ENCODE measurements at regions not wholly inside any gene's neighbourhood (a gene's known extent, or its start where the extent isn't known, plus 50 kb on each side); places are given as distances from the start of the nearest gene placed in this dataset.

- no peaks in the 10 kb centered on the region for H3K27me3 ChIP-seq (ENCODE audit: insufficient read depth)
- no peak overlapping the region for H3K4me3 Mint-ChIP-seq
- no peaks in the 10 kb centered on the region for H3K9me3 Mint-ChIP-seq
- no peaks in the 10 kb centered on the region for H3K4me1 Mint-ChIP-seq
- TF ChIP-seq POLR2AphosphoS5 (IDR thresholded peaks at IDR 0.05; ENCODE audit: low read depth) (no peak), CREB1 (CRISPR knock-in tag; IDR thresholded peaks at IDR 0.05; ENCODE audit: low read depth) (no peak), ETS1 (IDR thresholded peaks at IDR 0.05) (no peak), NANOG (IDR thresholded peaks at IDR 0.05; ENCODE audit: borderline replicate concordance) (no peak), CTCF (conservative IDR thresholded peaks at IDR 0.05; ENCODE audit: low read depth in 2 of 2) (no peak), STAT1 (IDR thresholded peaks at IDR 0.05; ENCODE audit: unreplicated experiment) (no peak), ZNF331 (CRISPR knock-in tag; IDR thresholded peaks at IDR 0.05; ENCODE audit: low read depth) (no peak), ZNF114 (CRISPR knock-in tag; IDR thresholded peaks at IDR 0.05) (no peak), EZH2phosphoT487 (IDR thresholded peaks at IDR 0.05; ENCODE audit: unreplicated experiment) (no peak), JUNB (IDR thresholded peaks at IDR 0.05; ENCODE audit: unreplicated experiment) (no peak), EZH2 (IDR thresholded peaks at IDR 0.05; ENCODE audit: low read depth, unreplicated experiment) (no peak)
- TF ChIP-seq, protein P1, sequence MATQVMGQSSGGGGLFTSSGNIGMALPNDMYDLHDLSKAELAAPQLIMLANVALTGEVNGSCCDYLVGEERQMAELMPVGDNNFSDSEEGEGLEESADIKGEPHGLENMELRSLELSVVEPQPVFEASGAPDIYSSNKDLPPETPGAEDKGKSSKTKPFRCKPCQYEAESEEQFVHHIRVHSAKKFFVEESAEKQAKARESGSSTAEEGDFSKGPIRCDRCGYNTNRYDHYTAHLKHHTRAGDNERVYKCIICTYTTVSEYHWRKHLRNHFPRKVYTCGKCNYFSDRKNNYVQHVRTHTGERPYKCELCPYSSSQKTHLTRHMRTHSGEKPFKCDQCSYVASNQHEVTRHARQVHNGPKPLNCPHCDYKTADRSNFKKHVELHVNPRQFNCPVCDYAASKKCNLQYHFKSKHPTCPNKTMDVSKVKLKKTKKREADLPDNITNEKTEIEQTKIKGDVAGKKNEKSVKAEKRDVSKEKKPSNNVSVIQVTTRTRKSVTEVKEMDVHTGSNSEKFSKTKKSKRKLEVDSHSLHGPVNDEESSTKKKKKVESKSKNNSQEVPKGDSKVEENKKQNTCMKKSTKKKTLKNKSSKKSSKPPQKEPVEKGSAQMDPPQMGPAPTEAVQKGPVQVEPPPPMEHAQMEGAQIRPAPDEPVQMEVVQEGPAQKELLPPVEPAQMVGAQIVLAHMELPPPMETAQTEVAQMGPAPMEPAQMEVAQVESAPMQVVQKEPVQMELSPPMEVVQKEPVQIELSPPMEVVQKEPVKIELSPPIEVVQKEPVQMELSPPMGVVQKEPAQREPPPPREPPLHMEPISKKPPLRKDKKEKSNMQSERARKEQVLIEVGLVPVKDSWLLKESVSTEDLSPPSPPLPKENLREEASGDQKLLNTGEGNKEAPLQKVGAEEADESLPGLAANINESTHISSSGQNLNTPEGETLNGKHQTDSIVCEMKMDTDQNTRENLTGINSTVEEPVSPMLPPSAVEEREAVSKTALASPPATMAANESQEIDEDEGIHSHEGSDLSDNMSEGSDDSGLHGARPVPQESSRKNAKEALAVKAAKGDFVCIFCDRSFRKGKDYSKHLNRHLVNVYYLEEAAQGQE (IDR thresholded peaks at IDR 0.05; ENCODE audit: unreplicated experiment): no peak
- TF ChIP-seq, protein P2, sequence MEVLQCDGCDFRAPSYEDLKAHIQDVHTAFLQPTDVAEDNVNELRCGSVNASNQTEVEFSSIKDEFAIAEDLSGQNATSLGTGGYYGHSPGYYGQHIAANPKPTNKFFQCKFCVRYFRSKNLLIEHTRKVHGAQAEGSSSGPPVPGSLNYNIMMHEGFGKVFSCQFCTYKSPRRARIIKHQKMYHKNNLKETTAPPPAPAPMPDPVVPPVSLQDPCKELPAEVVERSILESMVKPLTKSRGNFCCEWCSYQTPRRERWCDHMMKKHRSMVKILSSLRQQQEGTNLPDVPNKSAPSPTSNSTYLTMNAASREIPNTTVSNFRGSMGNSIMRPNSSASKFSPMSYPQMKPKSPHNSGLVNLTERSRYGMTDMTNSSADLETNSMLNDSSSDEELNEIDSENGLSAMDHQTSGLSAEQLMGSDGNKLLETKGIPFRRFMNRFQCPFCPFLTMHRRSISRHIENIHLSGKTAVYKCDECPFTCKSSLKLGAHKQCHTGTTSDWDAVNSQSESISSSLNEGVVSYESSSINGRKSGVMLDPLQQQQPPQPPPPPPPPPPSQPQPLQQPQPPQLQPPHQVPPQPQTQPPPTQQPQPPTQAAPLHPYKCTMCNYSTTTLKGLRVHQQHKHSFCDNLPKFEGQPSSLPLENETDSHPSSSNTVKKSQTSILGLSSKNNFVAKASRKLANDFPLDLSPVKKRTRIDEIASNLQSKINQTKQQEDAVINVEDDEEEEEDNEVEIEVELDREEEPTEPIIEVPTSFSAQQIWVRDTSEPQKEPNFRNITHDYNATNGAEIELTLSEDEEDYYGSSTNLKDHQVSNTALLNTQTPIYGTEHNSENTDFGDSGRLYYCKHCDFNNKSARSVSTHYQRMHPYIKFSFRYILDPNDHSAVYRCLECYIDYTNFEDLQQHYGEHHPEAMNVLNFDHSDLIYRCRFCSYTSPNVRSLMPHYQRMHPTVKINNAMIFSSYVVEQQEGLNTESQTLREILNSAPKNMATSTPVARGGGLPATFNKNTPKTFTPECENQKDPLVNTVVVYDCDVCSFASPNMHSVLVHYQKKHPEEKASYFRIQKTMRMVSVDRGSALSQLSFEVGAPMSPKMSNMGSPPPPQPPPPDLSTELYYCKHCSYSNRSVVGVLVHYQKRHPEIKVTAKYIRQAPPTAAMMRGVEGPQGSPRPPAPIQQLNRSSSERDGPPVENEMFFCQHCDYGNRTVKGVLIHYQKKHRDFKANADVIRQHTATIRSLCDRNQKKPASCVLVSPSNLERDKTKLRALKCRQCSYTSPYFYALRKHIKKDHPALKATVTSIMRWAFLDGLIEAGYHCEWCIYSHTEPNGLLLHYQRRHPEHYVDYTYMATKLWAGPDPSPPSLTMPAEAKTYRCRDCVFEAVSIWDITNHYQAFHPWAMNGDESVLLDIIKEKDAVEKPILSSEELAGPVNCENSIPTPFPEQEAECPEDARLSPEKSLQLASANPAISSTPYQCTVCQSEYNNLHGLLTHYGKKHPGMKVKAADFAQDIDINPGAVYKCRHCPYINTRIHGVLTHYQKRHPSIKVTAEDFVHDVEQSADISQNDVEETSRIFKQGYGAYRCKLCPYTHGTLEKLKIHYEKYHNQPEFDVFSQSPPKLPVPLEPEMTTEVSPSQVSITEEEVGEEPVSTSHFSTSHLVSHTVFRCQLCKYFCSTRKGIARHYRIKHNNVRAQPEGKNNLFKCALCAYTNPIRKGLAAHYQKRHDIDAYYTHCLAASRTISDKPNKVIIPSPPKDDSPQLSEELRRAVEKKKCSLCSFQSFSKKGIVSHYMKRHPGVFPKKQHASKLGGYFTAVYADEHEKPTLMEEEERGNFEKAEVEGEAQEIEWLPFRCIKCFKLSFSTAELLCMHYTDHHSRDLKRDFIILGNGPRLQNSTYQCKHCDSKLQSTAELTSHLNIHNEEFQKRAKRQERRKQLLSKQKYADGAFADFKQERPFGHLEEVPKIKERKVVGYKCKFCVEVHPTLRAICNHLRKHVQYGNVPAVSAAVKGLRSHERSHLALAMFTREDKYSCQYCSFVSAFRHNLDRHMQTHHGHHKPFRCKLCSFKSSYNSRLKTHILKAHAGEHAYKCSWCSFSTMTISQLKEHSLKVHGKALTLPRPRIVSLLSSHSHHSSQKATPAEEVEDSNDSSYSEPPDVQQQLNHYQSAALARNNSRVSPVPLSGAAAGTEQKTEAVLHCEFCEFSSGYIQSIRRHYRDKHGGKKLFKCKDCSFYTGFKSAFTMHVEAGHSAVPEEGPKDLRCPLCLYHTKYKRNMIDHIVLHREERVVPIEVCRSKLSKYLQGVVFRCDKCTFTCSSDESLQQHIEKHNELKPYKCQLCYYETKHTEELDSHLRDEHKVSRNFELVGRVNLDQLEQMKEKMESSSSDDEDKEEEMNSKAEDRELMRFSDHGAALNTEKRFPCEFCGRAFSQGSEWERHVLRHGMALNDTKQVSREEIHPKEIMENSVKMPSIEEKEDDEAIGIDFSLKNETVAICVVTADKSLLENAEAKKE (CRISPR knock-in tag; IDR thresholded peaks at IDR 0.05): no peak
- ATAC-seq (no peak), DNase-seq (ENCODE audit: low spot score) (no peak)
- H3K27ac Mint-ChIP-seq: no peak overlapping the region
- H3K4me2 ChIP-seq: no peak overlapping the region
- no peaks in the 10 kb centered on the region for H3K79me2 ChIP-seq (replicated peaks; ENCODE audit: insufficient read depth)
- H3K27me3 Mint-ChIP-seq (ENCODE audit: insufficient read depth, low read depth, poor library complexity): peaks cover 2% of the 10 kb centered on the region
- no peak overlapping the region for H3K4me3 ChIP-seq
- no peak overlapping the region for H3K27ac ChIP-seq (ENCODE audit: low read depth)
- H3K9me2 ChIP-seq (ENCODE audit: insufficient read depth): peaks cover 4% of the 10 kb centered on the region
- no peaks in the 10 kb centered on the region for H3K36me3 Mint-ChIP-seq (ENCODE audit: low read depth)
- H3K36me3 ChIP-seq (ENCODE audit: insufficient read depth): no peaks in the 10 kb centered on the region
- H3K4me1 ChIP-seq (ENCODE audit: insufficient read depth): no peaks in the 10 kb centered on the region
- no peaks in the 10 kb centered on the region for H4K20me1 ChIP-seq (replicated peaks; ENCODE audit: insufficient read depth)
- no peaks in the 10 kb centered on the region for H3F3A ChIP-seq (replicated peaks; ENCODE audit: low read depth)
- no peak overlapping the region for H2AFZ ChIP-seq
These were observed 285.2 kb downstream of the NPR3 start for GRCh38 chr5:32996336-32996735.

Data from GM23338 (cell line).